HG03095 (cell line): ENCODE measurements at regions not wholly inside any gene's neighbourhood (a gene's known extent, or its start where the extent isn't known, plus 50 kb on each side); places are given as distances from the start of the nearest gene placed in this dataset.

ENCODE experiments used
- ATAC-seq: cut with Tn5 transposase; IDR thresholded peaks from one replicate; pipeline ENCODE4 v1.9.1; 2021; ENCODE audit warnings: moderate library complexity; ENCODE audit not compliant: unreplicated experiment

GRCh38 chr11:109854731-109855130 lies 238.5 kb upstream of the ZC3H12C start:
- ATAC-seq: no peak

GRCh38 chr11:109856928-109857327 lies 236.3 kb upstream of the ZC3H12C start:
- ATAC-seq: no peak

GRCh38 chr11:109857637-109858036 lies 235.6 kb upstream of the ZC3H12C start:
- no peak for ATAC-seq

GRCh38 chr11:109858152-109858551 lies 235.0 kb upstream of the ZC3H12C start:
- ATAC-seq: no peak

GRCh38 chr11:109859045-109859724 lies 234.0 kb upstream of the ZC3H12C start:
- ATAC-seq: no peak

GRCh38 chr11:109862835-109863234 lies 230.4 kb upstream of the ZC3H12C start:
- no peak for ATAC-seq

- peak; percentile 94 for ATAC-seq
Measured at GRCh38 chr11:109864151-109864661, 229.0 kb upstream of the ZC3H12C start.

GRCh38 chr11:109864834-109865547 lies 228.2 kb upstream of the ZC3H12C start:
- ATAC-seq: peak; percentile 45

- ATAC-seq: no peak
Measured at GRCh38 chr11:109865548-109866186, 227.5 kb upstream of the ZC3H12C start.

- no peak for ATAC-seq
Measured at GRCh38 chr11:109867784-109868183, 225.4 kb upstream of the ZC3H12C start.

GRCh38 chr11:109869536-109869935 lies 223.7 kb upstream of the ZC3H12C start:
- ATAC-seq: no peak

- ATAC-seq: no peak
Measured at GRCh38 chr11:109870297-109870696, 222.9 kb upstream of the ZC3H12C start.

GRCh38 chr11:109877043-109877442 lies 216.1 kb upstream of the ZC3H12C start:
- no peak for ATAC-seq

GRCh38 chr11:109884501-109884900 lies 208.7 kb upstream of the ZC3H12C start:
- ATAC-seq: no peak

GRCh38 chr11:109885006-109885405 lies 208.2 kb upstream of the ZC3H12C start:
- no peak for ATAC-seq

- no peak for ATAC-seq
Measured at GRCh38 chr11:109892321-109892794, 200.8 kb upstream of the ZC3H12C start.

GRCh38 chr11:109894242-109894641 lies 198.9 kb upstream of the ZC3H12C start:
- no peak for ATAC-seq

- ATAC-seq: no peak
Measured at GRCh38 chr11:109898592-109898991, 194.6 kb upstream of the ZC3H12C start.

- no peak for ATAC-seq
Measured at GRCh38 chr11:109902764-109903433, 190.3 kb upstream of the ZC3H12C start.

GRCh38 chr11:109911488-109911887 lies 181.7 kb upstream of the ZC3H12C start:
- no peak for ATAC-seq

- no peak for ATAC-seq
Measured at GRCh38 chr11:109914038-109914437, 179.2 kb upstream of the ZC3H12C start.
